Fibroblast of mammary gland (primary cell): ENCODE measurements at regions not wholly inside any gene's neighbourhood (a gene's known extent, or its start where the extent isn't known, plus 50 kb on each side); places are given as distances from the start of the nearest gene placed in this dataset.

ENCODE experiments used
- DNase-seq: peaks from one replicate; pipeline ENCODE4 v3.0.0-alpha.2; 2010; ENCODE audit warnings: low read depth
- H3K4me3 ChIP-seq: 2 replicates; pipeline ENCODE4 v1.5.1; 2011; ENCODE audit warnings: low read depth, mild to moderate bottlenecking, low read length, moderate library complexity; ENCODE audit not compliant: control insufficient read depth
- TF ChIP-seq, protein P1 (sequence below): conservative IDR thresholded peaks from 2 replicates; pipeline ENCODE4 v1.5.1; 2011; ENCODE audit warnings: low read depth, low read length, inconsistent platforms; ENCODE audit not compliant: control insufficient read depth, insufficient read depth

- no peak overlapping the region for H3K4me3 ChIP-seq
- DNase-seq, result no peak
- TF ChIP-seq, protein P1, sequence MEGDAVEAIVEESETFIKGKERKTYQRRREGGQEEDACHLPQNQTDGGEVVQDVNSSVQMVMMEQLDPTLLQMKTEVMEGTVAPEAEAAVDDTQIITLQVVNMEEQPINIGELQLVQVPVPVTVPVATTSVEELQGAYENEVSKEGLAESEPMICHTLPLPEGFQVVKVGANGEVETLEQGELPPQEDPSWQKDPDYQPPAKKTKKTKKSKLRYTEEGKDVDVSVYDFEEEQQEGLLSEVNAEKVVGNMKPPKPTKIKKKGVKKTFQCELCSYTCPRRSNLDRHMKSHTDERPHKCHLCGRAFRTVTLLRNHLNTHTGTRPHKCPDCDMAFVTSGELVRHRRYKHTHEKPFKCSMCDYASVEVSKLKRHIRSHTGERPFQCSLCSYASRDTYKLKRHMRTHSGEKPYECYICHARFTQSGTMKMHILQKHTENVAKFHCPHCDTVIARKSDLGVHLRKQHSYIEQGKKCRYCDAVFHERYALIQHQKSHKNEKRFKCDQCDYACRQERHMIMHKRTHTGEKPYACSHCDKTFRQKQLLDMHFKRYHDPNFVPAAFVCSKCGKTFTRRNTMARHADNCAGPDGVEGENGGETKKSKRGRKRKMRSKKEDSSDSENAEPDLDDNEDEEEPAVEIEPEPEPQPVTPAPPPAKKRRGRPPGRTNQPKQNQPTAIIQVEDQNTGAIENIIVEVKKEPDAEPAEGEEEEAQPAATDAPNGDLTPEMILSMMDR, result no peak
These were observed 360.7 kb upstream of the CAMK1G start for GRCh38 chr1:209222826-209223225.

DNA sequence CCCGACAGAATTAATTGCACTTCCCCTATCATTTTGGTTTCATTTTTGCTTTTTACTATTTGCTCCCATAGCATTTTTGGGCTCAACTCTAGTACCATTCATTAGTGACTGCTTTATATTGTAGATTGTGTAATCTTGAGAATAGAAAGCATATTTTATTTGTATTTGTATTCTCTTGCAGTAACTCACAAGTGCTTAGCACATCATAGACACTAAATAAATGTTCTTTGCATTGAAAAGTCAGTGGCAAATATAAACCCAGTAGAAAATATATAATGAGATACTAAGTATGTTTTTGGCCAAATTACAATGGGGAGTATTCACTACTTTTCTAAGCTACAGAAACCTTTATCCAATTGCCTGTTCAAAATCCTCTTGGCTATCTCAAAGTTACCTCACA, 359.7 kb upstream of the CAMK1G start:
- DNase-seq, result no peak
- TF ChIP-seq, protein P1, result no peak
- H3K4me3 ChIP-seq, result no peak overlapping the region

DNA sequence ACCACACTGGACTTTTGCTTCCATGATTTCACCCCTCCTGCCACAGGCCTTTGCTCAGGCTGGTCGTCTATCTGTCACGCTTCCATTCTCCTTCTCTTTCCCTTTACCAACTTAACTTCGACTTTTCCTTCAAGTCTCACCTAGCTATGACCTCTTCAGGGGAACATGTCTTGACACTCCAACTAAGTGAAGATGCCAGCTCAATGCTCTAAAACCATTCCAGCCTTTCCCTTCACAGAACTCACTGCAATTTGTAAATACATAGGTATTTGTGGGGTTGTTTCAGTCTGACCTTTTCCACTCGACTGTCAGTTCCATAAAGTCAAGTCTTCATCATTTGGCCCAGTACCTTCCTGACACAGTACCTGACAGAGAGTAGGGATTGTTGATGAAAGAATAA, 358.6 kb upstream of the CAMK1G start:
- no peak overlapping the region for H3K4me3 ChIP-seq
- TF ChIP-seq, protein P1, result no peak
- DNase-seq, result no peak

DNA sequence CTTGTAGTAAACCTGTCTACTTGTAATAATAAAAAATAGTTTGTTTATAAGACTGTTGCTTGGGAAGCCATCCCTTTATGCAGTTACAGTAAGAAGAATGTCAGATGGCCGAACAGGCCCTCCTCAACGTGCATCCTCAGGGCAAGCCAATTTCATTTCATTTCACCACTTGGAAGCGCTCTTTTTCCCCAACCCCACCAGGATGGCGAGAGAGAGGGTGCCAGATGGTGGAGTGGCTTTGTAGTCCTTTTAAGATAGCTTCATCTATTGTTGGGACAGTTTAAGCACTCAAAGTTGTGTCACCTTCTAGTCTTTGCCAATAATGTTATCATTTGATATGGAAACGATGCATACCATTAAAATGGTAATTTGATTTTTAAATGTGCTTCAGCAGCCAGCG, 356.3 kb upstream of the CAMK1G start:
- DNase-seq, result no peak
- TF ChIP-seq, protein P1, result no peak

DNA sequence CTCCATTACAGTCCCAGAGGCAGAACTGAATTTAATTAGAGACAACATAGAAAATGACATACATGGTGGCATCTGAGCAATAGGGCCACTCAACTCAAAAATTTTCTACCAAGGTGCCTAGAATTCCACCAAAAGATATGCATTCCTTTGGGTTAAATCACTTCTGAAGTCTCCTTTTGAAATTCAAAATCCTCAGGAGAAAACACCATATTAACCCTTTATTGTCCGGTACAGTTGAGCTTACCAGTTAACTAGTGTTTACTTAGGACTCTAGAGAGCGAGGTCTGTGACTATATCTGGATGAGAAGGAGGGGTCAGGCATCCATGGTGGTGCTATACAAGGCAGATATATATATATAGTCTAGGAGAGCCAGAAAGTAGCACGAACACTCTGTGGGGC, 355.6 kb upstream of the CAMK1G start:
- DNase-seq, result no peak
- no peak overlapping the region for H3K4me3 ChIP-seq
- TF ChIP-seq, protein P1, result no peak

More for the DNA sequence above, 356.3 kb upstream of the CAMK1G start:
- H3K4me3 ChIP-seq, result no peak overlapping the region

DNA sequence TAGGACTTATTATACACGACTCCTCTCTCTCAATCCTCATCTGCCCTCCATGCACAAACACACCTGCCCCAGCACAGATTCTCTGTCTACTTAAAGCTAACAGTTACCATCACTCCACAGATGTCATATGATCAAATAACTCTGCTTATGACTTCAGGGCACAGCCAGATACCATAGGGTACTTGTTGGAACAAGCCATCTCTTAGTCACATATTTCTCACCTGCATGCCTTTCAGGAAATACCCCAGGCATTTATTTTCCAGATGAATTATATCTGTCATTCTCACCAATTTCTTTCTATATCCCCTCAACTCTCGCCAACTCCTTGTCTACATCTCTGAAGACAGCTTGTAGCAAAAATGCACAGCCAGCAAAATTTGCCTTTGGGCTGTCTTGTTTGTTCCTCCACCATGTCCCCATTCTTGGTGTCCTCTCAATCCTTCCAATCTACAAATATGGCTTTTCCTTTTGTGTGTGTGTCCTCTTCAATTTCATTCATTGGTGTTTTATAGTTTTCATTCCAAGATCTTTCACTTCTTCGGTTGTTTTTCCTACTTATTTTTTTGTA, 353.9 kb upstream of the CAMK1G start:
- no peak overlapping the region for H3K4me3 ChIP-seq

DNA sequence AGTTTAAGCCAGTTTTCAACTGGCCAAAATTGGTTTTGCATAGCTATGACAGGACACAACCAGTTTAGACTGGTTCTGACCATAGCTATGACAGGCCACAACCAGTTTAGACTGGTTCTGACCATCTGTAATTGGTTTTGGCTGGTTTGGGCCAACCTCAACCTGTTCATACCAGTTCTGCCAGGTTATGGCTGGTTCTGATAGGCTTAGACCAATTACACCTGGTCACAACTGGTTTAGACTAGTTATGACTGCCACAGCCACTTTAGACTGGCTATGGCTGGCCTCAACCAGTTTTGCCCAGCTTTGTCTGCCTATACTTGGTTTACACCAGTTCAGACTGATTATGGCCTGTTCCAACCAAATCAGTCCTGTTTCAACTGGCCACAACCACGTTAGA, 353.2 kb upstream of the CAMK1G start:
- no peak for DNase-seq
- TF ChIP-seq, protein P1, result no peak
- H3K4me3 ChIP-seq, result no peak overlapping the region

More for the DNA sequence above, 353.9 kb upstream of the CAMK1G start:
- TF ChIP-seq, protein P1, result no peak
- no peak for DNase-seq
